K562 (cell line): ENCODE measurements at regions not wholly inside any gene's neighbourhood (a gene's known extent, or its start where the extent isn't known, plus 50 kb on each side); places are given as distances from the start of the nearest gene placed in this dataset.

Experiments
- ATAC-seq: fragments of 200-7000 bp; cut with Tn5 transposase; 3 replicates; pipeline ENCODE4 v1.9.1; 2020; ENCODE audit warnings: moderate library complexity
- BruUV-seq: library from RNA; stranded (reverse); fragments of 400-500 nt; replicated peaks from 2 replicates; lab custom pipeline; 2021; lab: Mats Ljungman, UMichigan
- CTCF ChIA-PET: fragments of 300-600 bp; formaldehyde crosslinking; extraction: SDS; loops from one replicate; lab custom pipeline; 2021; ENCODE audit warnings: low intra/inter-chr PET ratio; lab: Yijun Ruan, JAX
- POLR2A ChIA-PET: fragments of 300-600, 350-650 bp; sonication (Branson Sonifier 250); formaldehyde crosslinking; extraction: SDS; loops from one replicate; lab custom pipeline; 2021; ENCODE audit warnings: antibody characterized with exemption, inconsistent platforms; lab: Yijun Ruan, JAX
- DNase-seq, 4 experiments: peaks; one replicate each; pipeline versions ENCODE4 v3.0.0 to v3.0.0-alpha.2; 2011 to 2018; ENCODE audit warnings: low spot score in 3 of 4, mixed read lengths in 3 of 4; ENCODE audit errors: extremely low read depth in 1 of 4
- FAIRE-seq: peaks from 2 replicates; lab custom pipeline; 2011; peaks lifted over from hg19 to GRCh38; lab: Jason Lieb, UNC
- H2AFZ ChIP-seq: 2 replicates; pipeline ENCODE4 v1.6.0; 2011; ENCODE audit warnings: low read depth, low read length, control low read depth, inconsistent platforms
- H3K27ac ChIP-seq: fragments of 200-600 bp; 3 replicates; pipeline ENCODE4 v1.8.0; 2011; ENCODE audit warnings: low read depth, mild to moderate bottlenecking, control low read depth, inconsistent platforms, low read length, moderate library complexity, mixed read lengths; ENCODE audit errors: extremely low read depth
- H3K27me3 ChIP-seq, 2 experiments: fragments of 300-600 bp in 1 of 2; 2 replicates in 1 of 2; 3 replicates in 1 of 2; pipeline versions ENCODE4 v1.6.0 to v1.8.0; 2011; ENCODE audit warnings: inconsistent platforms in 2 of 2, low read length in 2 of 2, mild to moderate bottlenecking in 1 of 2, mixed read lengths in 1 of 2, moderate library complexity in 1 of 2; ENCODE audit not compliant: control insufficient read depth in 2 of 2, insufficient read depth in 2 of 2
- H3K36me3 ChIP-seq: fragments of 300-600 bp; 3 replicates; pipeline ENCODE4 v1.8.0; 2011; ENCODE audit warnings: mild to moderate bottlenecking, low read length, inconsistent platforms; ENCODE audit not compliant: control insufficient read depth, insufficient read depth
- H3K4me1 ChIP-seq, 2 experiments: fragments of 200-600 bp in 1 of 2; replicated peaks in 1 of 2; 2 replicates in 1 of 2; 3 replicates in 1 of 2; pipeline versions ENCODE4 v1.5.1 to v1.8.0; 2011; ENCODE audit warnings: inconsistent platforms in 2 of 2, low read length in 2 of 2, mild to moderate bottlenecking in 1 of 2, mixed read lengths in 1 of 2, moderate library complexity in 1 of 2; ENCODE audit not compliant: control insufficient read depth in 2 of 2, insufficient read depth in 2 of 2
- H3K4me2 ChIP-seq: 2 replicates; pipeline ENCODE4 v1.6.1; 2011; ENCODE audit warnings: low read length, control low read depth, inconsistent platforms, mixed read lengths; ENCODE audit not compliant: insufficient read depth
- H3K4me3 ChIP-seq: fragments of 200-600 bp; sonication (generic), shearing (Covaris generic); 2 replicates; pipeline ENCODE4 v1.5.1; 2016; ENCODE audit warnings: control low read depth, inconsistent platforms
- H3K79me2 ChIP-seq: fragments of 200-600 bp; 3 replicates; pipeline ENCODE4 v1.8.0; 2011; ENCODE audit warnings: low read length, inconsistent platforms; ENCODE audit not compliant: control insufficient read depth, insufficient read depth
- H3K9ac ChIP-seq, 2 experiments: 2 replicates each; pipeline versions ENCODE4 v1.6.0 to v1.6.1; 2011; ENCODE audit warnings: low read depth in 2 of 2, low read length in 2 of 2, control low read depth in 1 of 2, inconsistent platforms in 1 of 2, mild to moderate bottlenecking in 1 of 2, mixed read lengths in 1 of 2; ENCODE audit not compliant: insufficient read depth in 1 of 2
- H3K9me1 ChIP-seq: one replicate; pipeline ENCODE4 v1.6.0; 2011; ENCODE audit warnings: inconsistent platforms, mild to moderate bottlenecking, low read length, moderate library complexity; ENCODE audit not compliant: control insufficient read depth, insufficient read depth
- H3K9me3 ChIP-seq: replicated peaks from 2 replicates; pipeline ENCODE4 v1.5.1; 2011; ENCODE audit warnings: low read depth, low read length, inconsistent platforms; ENCODE audit not compliant: control insufficient read depth, insufficient read depth
- H4K20me1 ChIP-seq: replicated peaks from 2 replicates; pipeline ENCODE4 v1.6.1; 2011; ENCODE audit warnings: low read length, inconsistent platforms, mixed read lengths; ENCODE audit not compliant: control insufficient read depth, insufficient read depth
- ARID3A ChIP-seq: IDR thresholded peaks from 2 replicates; pipeline ENCODE4 v1.6.1; 2012; ENCODE audit warnings: low read depth, low read length, improper control_type of control experiment, borderline replicate concordance
- BCL6 ChIP-seq: fragments of 250-450 bp; sonication (Bioruptor Pico); IDR thresholded peaks from 2 replicates; pipeline ENCODE4 v1.4.0; 2020
- CBX5 ChIP-seq: IDR thresholded peaks from 2 replicates; pipeline ENCODE4 v1.6.1; 2014; ENCODE audit warnings: low read depth, borderline replicate concordance
- EHMT2 ChIP-seq: fragments of 450-650 bp; IDR thresholded peaks from 2 replicates; pipeline ENCODE4 v1.6.1; 2018; ENCODE audit warnings: antibody characterized with exemption
- GABPB1 ChIP-seq: sonication (generic); formaldehyde crosslinking; IDR thresholded peaks from 2 replicates; pipeline ENCODE4 v1.8.0; 2022; ENCODE audit warnings: mild to moderate bottlenecking, missing genetic modification reagents
- GATA2 ChIP-seq: sonication (generic); formaldehyde crosslinking; IDR thresholded peaks from 2 replicates; pipeline ENCODE4 v1.4.0; 2020; ENCODE audit warnings: mild to moderate bottlenecking, missing genetic modification reagents
- MEF2D ChIP-seq: conservative IDR thresholded peaks from 2 replicates; pipeline ENCODE4 v1.6.1; 2016; ENCODE audit warnings: low read depth, missing genetic modification characterization, missing compliant biosample characterization
- MXI1 ChIP-seq: IDR thresholded peaks from 2 replicates; pipeline ENCODE4 v1.6.1; 2011; ENCODE audit warnings: low read depth, mild to moderate bottlenecking, improper control_type of control experiment, low read length
- POLR2G ChIP-seq: fragments of 200-400 bp; formaldehyde crosslinking; IDR thresholded peaks from 2 replicates; pipeline ENCODE4 v1.6.1; 2017; ENCODE audit warnings: low read depth, mild to moderate bottlenecking, antibody characterized with exemption, low read length, moderate library complexity
- SMARCC2 ChIP-seq: fragments of 450-650 bp; IDR thresholded peaks from 2 replicates; pipeline ENCODE4 v1.6.1; 2017; ENCODE audit warnings: antibody characterized with exemption, moderate library complexity, mild to moderate bottlenecking, low read depth
- SMC3 ChIP-seq: conservative IDR thresholded peaks from 2 replicates; pipeline ENCODE4 v1.6.1; 2011; ENCODE audit warnings: low read depth, low read length, improper control_type of control experiment; ENCODE audit not compliant: insufficient read depth
- VEZF1 ChIP-seq: fragments of 200-800 bp; sonication (Bioruptor generic); IDR thresholded peaks from 2 replicates; pipeline ENCODE4 v1.6.1; 2017; ENCODE audit warnings: missing genetic modification characterization, missing compliant biosample characterization
- ZNF146 ChIP-seq: IDR thresholded peaks from one replicate; pipeline ENCODE4 v1.6.1; 2018; ENCODE audit warnings: missing compliant biosample characterization; ENCODE audit not compliant: unreplicated experiment
- ZNF280B ChIP-seq: fragments of 250-450 bp; sonication (Bioruptor Pico); IDR thresholded peaks from 2 replicates; pipeline ENCODE4 v1.5.1; 2021; ENCODE audit warnings: mild to moderate bottlenecking
- ZNF586 ChIP-seq: fragments of 450-650 bp; formaldehyde crosslinking; conservative IDR thresholded peaks from 2 replicates; pipeline ENCODE4 v1.4.0; 2020; ENCODE audit warnings: mild to moderate bottlenecking, moderate library complexity
- ZNF766 ChIP-seq: fragments of 200-800 bp; sonication (Bioruptor generic); conservative IDR thresholded peaks from 2 replicates; pipeline ENCODE4 v1.6.1; 2016; ENCODE audit warnings: missing genetic modification characterization, missing compliant biosample characterization
- WGBS: fragments of 100-300 bp; shearing (Covaris generic); methylation state at CpG from one replicate; pipeline ENCODE4 v1.1.6; 2016; ENCODE audit warnings: low coverage, mixed read lengths; ENCODE audit not compliant: insufficient coverage; ENCODE audit errors: missing lambda C conversion rate; 5-methylcytosine and 5-hydroxymethylcytosine counted together
- in situ Hi-C: fragments of 300-500 bp; cut with MboI; formaldehyde crosslinking; loops from 4 replicates; pipeline ENCODE4 v1.15.0; 2018; ENCODE audit warnings: inconsistent platforms, mixed read lengths
- intact Hi-C: fragments of 100-400 bp; cut with micrococcal nuclease; formaldehyde crosslinking; loops from 2 replicates; pipeline ENCODE4 v1.14.2; 2022

- WGBS: 8% methylated on average over 10 of the region's 10 CpGs
- POLR2A ChIA-PET: no interaction called here
- no peak for FAIRE-seq
Observed at GRCh38 chr2:3965211-3965610, 261.8 kb downstream of the DCDC2C start.

More at GRCh38 chr2:3965211-3965610, 261.8 kb downstream of the DCDC2C start:
- DNase-seq (no peak), ATAC-seq (no peak)
- no peaks in the 10 kb centered on the region for H3K4me1 ChIP-seq
- no TSS peak for BruUV-seq
- TF ChIP-seq EHMT2 (no peak), SMC3 (no peak), SMARCC2 (no peak), GABPB1 (CRISPR knock-in tag) (no peak), BCL6 (no peak), ZNF280B (no peak), CBX5 (no peak), ARID3A (no peak), ZNF766 (CRISPR knock-in tag) (no peak), MEF2D (tag) (no peak), ZNF146 (CRISPR knock-in tag) (no peak), ZNF586 (no peak), VEZF1 (CRISPR knock-in tag) (no peak), MXI1 (no peak), POLR2G (no peak), GATA2 (CRISPR knock-in tag) (no peak)
- H2AFZ ChIP-seq: no peak overlapping the region
- H4K20me1 ChIP-seq: no peaks in the 10 kb centered on the region
- H3K9me1 ChIP-seq: no peaks in the 10 kb centered on the region
- H3K79me2 ChIP-seq: no peaks in the 10 kb centered on the region
- H3K9ac ChIP-seq: no peak overlapping the region
- H3K27ac ChIP-seq: no peak overlapping the region
- H3K9me3 ChIP-seq: no peaks in the 10 kb centered on the region
- in situ Hi-C loops: no loop called here
- H3K4me2 ChIP-seq: no peak overlapping the region
- no peaks in the 10 kb centered on the region for H3K36me3 ChIP-seq
- intact Hi-C loops: no loop called here
- no peaks in the 10 kb centered on the region for H3K27me3 ChIP-seq
- H3K4me3 ChIP-seq: no peak overlapping the region
- CTCF ChIA-PET: no interaction called here
